Dendritic cell treated with granulocyte-macrophage colony-stimulating factor and Interleukin-4, amounts not matched to agents 40 ng/mL and 50 ng/mL, for 4 days (primary cell): ENCODE measurements at regions not wholly inside any gene's neighbourhood (a gene's known extent, or its start where the extent isn't known, plus 50 kb on each side); places are given as distances from the start of the nearest gene placed in this dataset.

ENCODE experiments used
- H3K27ac Mint-ChIP-seq: one replicate; pipeline ENCODE4 v1.8.0; 2022; ENCODE audit warnings: mild to moderate bottlenecking, mixed read lengths
- H3K27me3 Mint-ChIP-seq: one replicate; pipeline ENCODE4 v1.8.0; 2022; ENCODE audit warnings: mild to moderate bottlenecking, mixed read lengths
- H3K36me3 Mint-ChIP-seq: one replicate; pipeline ENCODE4 v1.8.0; 2022; ENCODE audit warnings: low read depth, mixed read lengths
- H3K4me1 Mint-ChIP-seq: one replicate; pipeline ENCODE4 v1.8.0; 2022; ENCODE audit warnings: low read depth, mixed read lengths
- H3K4me3 Mint-ChIP-seq: one replicate; pipeline ENCODE4 v1.8.0; 2022; ENCODE audit warnings: mild to moderate bottlenecking, moderate library complexity, mixed read lengths
- H3K9me3 Mint-ChIP-seq: one replicate; pipeline ENCODE4 v1.8.0; 2022; ENCODE audit warnings: mixed read lengths
- intact Hi-C: fragments of 100-400 bp; cut with micrococcal nuclease; formaldehyde crosslinking; loops from one replicate; pipeline ENCODE4 v1.15.0; 2022

DNA sequence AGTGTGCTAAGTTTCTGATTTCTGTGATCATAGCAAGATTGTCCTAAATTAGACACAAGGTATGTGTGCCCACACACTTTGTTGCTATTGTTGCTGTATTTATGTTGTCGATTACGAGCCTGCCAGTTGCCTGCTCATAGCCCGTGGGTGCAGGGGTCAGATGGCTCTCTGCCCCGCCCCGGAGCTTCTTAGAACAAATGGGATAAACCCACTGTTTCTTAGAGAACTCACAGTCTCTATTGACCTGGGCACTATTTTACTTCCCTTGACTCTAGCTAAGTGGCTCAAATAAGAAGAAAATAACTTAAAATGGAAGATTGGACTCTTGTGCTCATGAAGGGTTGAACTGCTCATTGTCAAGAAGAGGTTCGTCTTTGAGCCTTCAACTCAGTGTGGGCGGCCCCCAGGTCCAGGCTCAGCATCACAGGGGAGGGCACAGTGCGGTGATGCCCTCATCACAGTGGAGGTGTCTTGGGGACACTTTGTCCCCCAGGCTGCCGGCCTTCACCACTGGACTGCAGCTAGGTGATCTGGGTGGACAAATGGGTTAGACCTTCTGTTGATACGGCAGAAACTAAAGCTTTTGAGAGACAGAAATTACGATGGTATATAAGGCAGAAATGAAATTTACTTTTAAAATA lies 155.5 kb downstream of the TENT4A start:
- intact Hi-C loops: no loop called here
- Mint-ChIP-seq H3K27me3 (no peaks in the 10 kb centered on the region), H3K4me1 (no peaks in the 10 kb centered on the region), H3K27ac (no peak overlapping the region), H3K9me3 (no peaks in the 10 kb centered on the region), H3K36me3 (no peaks in the 10 kb centered on the region), H3K4me3 (no peak overlapping the region)

DNA sequence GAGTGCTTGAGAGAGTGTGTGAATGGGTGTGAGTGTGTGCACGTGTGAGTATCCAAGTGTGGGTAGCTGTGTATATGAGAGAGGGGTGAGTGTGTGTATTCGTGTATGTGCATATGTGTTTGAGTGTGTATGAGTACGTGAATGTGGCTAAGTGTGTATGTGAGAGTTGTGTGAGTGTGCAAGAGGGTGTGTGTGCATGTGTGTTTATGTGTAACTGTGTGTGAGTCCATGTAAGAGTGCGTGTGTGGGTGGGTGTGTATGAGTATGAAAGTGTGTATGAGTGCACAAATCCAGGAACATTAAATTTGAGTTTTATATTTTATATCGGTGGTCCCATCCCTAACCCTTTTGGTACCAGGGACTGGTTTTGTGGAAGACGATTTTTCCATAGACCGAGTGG lies 156.4 kb downstream of the TENT4A start:
- Mint-ChIP-seq H3K4me1 (no peaks in the 10 kb centered on the region), H3K9me3 (no peaks in the 10 kb centered on the region), H3K27me3 (no peaks in the 10 kb centered on the region), H3K4me3 (no peak overlapping the region), H3K36me3 (no peaks in the 10 kb centered on the region), H3K27ac (no peak overlapping the region)
- intact Hi-C loops: no loop called here

DNA sequence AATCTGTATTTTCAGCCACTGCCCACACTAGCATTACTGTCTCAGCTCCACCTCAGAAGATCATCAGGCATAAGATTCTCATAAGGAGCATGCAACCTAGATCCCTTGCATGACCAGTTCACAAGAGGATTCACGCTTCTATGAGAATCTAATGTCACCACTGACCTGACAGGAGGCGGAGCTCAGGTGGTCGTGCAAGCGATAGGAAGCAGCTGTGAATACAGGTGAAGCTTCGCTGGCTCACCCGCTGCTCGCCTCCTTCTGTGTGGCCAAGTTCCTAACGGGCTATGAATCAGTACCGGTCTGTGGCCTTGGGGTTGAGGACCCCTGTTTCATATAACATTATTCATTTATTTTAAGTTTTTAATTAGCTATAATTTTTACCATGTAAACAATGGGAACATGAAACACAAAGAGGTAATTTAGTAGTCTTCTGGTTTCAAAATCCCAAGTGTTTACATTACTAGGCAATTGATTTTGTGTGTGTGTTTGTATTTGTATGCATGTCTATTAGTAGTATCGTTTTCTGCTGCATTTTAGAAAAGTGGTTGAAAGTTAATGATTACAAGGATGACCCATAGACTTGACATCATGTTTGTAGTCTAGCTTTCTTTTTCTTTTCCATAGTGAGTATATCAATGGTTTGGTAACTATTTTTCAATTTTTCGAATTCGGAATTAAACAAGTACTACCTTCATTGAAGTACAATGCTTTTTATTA lies 159.4 kb downstream of the TENT4A start:
- intact Hi-C loops: no loop called here
- Mint-ChIP-seq H3K4me3 (no peak overlapping the region), H3K27me3 (no peaks in the 10 kb centered on the region), H3K9me3 (no peaks in the 10 kb centered on the region), H3K4me1 (no peaks in the 10 kb centered on the region), H3K27ac (no peak overlapping the region), H3K36me3 (no peaks in the 10 kb centered on the region)

DNA sequence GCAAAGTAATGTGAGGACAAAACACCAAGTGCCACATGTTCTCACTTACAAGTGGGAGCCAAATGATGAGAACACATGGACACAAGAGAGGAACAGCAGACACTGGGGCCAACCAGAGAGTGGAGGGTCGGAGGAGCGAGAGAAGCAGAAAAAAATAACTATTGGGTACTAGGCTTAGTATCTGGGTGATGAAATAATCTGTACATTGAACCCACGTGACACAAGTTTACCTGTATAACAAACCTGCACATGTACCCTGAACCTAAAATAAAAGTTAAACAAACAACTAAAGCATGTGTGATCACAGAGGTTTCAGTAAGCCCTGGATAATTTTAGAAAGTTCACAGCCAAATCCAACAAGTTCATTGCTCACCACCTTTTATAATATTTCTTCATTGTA lies 160.1 kb downstream of the TENT4A start:
- Mint-ChIP-seq H3K4me1 (no peaks in the 10 kb centered on the region), H3K9me3 (no peaks in the 10 kb centered on the region), H3K27me3 (no peaks in the 10 kb centered on the region), H3K27ac (no peak overlapping the region), H3K36me3 (no peaks in the 10 kb centered on the region), H3K4me3 (no peak overlapping the region)
- intact Hi-C loops: no loop called here

DNA sequence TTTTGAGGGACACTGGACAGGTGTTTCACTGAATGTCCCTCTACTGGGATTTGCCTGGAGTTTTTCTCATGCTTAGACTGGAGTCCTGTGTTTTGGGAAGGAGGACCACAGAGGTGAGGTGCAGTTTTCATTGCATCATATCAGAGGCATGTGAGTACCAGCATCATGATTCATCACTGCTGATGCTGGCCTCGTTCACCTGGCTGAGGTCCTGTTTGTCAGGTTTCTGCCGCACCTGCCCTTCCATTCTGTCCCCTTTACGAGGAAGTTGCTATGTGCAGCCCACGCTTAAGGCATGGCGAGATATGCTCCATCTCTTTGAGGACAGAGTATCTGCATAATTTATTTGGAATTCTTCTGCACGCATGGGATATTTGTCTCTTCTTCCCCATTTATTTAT lies 162.1 kb downstream of the TENT4A start:
- no peaks in the 10 kb centered on the region for H3K4me1 Mint-ChIP-seq
- no peak overlapping the region for H3K4me3 Mint-ChIP-seq
- no peak overlapping the region for H3K27ac Mint-ChIP-seq
- H3K36me3 Mint-ChIP-seq: no peaks in the 10 kb centered on the region
- no peaks in the 10 kb centered on the region for H3K9me3 Mint-ChIP-seq
- no peaks in the 10 kb centered on the region for H3K27me3 Mint-ChIP-seq
- intact Hi-C loops: no loop called here

DNA sequence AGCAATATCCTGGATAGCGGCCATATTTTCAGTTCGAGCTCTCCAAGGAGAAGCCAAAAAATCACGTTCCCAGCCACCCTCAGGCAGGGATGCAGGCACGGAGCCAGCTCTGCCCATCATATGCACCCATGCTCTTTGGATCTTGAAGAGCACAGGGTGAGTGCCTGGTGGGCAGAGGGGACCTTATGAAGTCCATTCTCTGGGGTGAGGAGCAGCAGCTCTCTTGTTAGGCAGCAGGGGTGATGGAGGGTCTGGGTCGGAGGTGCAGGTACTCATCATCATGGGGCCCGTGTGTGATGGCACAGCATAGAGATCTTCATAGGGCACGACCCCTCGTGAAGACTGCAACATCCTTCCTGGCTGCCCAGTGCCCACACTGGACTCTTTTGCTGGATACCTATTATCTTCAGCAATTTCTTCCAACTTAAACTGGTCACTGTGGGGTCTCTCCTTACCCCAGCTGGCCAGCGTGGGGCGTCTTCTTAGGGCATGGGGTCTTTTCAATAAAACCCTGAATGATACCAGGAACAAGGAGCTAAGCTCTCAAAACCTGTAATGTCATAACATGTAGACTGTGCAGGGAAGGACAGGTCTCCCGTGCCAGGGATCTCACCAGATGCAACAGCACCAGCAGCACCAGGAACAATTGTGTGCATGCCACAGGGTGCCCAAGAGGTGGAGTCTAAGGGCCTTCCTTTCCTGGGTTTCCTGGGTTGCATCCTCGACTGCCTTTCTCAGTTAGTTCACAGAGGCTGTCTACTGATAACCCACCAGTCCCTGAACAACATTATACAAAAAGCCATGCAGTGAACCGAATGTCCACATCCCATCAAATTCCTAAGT lies 165.0 kb downstream of the TENT4A start:
- intact Hi-C loops: no loop called here
- Mint-ChIP-seq H3K9me3 (no peaks in the 10 kb centered on the region), H3K36me3 (no peaks in the 10 kb centered on the region), H3K27ac (no peak overlapping the region), H3K4me3 (no peak overlapping the region), H3K4me1 (no peaks in the 10 kb centered on the region), H3K27me3 (no peaks in the 10 kb centered on the region)

DNA sequence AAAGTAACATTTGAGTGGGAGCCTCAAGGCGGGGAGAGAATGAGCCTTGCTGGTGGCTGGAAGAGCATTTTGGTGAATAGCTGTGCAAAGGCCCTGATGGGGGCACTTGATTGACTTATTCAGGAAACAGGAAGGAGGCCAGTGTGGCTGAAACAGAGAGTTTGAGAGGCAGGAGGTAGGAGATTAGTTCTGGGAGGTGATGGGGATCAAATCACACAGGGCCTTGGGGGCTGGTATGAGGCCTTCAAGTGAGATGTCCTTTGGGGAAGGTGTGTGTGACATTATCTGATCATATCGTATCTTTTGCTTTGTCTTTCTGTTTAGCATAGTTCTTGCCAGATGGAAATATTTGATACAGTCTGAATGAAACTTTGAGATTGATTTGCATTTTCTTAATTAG lies 172.3 kb downstream of the TENT4A start:
- Mint-ChIP-seq H3K27me3 (no peaks in the 10 kb centered on the region), H3K9me3 (peaks cover 47% of the 10 kb centered on the region), H3K4me3 (no peak overlapping the region), H3K27ac (no peak overlapping the region), H3K4me1 (peaks cover 9% of the 10 kb centered on the region), H3K36me3 (no peaks in the 10 kb centered on the region)
- intact Hi-C loops: no loop called here

DNA sequence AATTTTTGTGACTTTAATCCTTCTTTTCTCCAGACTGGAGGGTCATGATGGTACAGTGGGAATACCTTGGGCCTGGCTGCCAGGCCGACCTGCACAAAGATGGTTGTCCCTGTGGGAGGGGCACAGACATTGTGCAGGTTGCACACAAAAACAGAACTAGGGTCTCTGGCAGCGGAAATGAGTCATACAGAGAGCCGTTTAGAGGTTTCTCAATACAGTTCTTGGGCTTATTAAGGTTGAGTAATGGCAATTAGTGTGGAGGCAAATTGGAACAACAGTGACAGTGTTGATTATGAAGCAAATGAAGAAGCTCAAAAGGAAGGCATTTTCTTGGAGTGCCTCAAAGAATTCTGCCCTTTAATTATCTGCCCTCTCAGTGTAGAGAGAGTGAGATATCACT lies 173.6 kb downstream of the TENT4A start:
- no peak overlapping the region for H3K27ac Mint-ChIP-seq
- no peak overlapping the region for H3K4me3 Mint-ChIP-seq
- peaks cover 47% of the 10 kb centered on the region for H3K9me3 Mint-ChIP-seq
- peaks cover 9% of the 10 kb centered on the region for H3K4me1 Mint-ChIP-seq
- no peaks in the 10 kb centered on the region for H3K27me3 Mint-ChIP-seq
- intact Hi-C loops: no loop called here
- no peaks in the 10 kb centered on the region for H3K36me3 Mint-ChIP-seq

DNA sequence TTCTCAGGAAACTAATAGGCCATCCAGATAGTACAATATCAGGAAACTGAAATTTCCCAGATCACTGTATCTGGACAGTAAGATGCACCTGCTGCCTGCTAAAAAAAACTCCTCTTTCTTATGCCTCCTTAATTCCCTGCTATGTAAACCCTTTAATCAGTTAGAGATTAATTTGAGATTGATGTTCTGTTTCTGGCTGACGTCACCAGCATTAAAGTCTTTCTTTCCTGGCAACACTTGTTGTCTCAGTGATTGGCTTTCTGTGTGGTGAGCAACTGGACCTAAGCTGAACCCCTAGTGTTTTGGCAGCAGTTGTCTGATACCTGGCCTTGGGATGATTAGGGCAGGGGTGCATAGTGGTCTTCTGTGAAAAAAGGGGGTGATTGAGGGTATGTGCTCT lies 175.8 kb downstream of the TENT4A start:
- Mint-ChIP-seq H3K27me3 (no peaks in the 10 kb centered on the region), H3K4me3 (no peak overlapping the region), H3K4me1 (peaks cover 9% of the 10 kb centered on the region), H3K9me3 (peaks cover 52% of the 10 kb centered on the region), H3K36me3 (no peaks in the 10 kb centered on the region), H3K27ac (no peak overlapping the region)
- intact Hi-C loops: no loop called here

DNA sequence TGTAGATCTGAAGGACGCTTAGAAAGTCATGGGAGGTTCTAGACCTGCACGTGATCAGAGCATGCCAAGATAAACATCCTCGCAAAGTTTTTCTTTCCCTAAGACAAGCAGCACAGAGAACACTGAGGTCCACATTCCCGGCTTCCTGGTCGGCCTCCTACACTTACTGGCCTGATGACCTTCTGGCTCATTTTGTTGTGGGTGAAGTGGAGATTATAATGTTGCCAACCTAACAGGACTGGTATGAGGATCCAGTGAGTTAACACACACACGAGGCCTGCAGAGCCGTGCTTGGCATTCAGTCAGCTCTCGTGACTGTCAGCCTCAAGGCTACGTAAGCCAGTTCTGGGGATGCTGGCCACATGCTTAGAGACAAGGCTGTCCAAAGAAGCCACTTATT lies 186.0 kb downstream of the TENT4A start:
- no peaks in the 10 kb centered on the region for H3K4me1 Mint-ChIP-seq
- no peak overlapping the region for H3K27ac Mint-ChIP-seq
- intact Hi-C loops: no loop called here
- H3K36me3 Mint-ChIP-seq: no peaks in the 10 kb centered on the region
- H3K27me3 Mint-ChIP-seq: no peaks in the 10 kb centered on the region
- H3K4me3 Mint-ChIP-seq: no peak overlapping the region
- peaks cover 14% of the 10 kb centered on the region for H3K9me3 Mint-ChIP-seq

DNA sequence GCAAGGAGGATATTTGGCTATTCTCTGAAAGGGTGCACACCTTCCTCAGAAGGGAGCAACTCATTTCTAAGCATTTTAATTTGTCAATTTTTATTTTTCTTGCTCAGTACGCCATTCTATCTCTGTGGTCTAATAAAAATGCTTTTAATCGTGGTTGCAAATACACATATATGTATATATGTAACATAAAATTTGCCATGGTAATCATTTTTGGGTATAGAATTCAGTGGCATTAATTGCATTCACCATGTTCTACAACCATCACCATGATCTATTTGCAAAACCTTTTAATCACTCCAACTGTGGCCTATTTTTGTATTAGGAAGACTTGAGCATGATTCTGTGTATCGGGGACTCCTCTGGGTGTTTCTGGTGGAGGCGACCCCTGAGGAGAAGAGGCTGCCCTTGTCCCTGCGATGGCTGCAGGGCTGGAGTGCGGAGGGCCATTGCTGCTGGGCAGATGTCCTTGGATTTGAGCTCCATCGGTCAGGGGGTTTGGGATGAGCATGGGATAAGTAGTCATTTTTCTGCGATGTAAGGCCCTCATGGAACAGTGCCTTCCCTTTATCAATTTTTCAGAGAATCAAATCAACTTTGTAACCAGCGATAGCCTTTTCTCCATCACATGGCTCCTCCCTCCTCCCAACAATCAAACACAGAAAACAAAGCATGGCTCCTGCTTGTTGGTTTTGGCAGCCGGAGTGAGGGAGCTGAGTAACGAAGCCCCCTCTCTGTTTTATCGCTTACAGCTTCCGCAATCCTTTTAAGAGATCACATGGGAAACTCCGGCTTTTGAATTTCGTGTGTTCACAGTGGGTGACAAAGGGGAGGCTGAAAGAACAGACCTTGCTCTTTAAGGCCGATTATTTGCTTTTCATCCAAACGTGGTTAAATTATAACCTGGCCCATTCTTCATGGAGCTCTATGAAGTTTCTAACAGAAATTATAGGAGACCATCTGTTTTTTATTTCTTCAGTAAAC lies 187.3 kb downstream of the TENT4A start:
- Mint-ChIP-seq H3K4me1 (no peaks in the 10 kb centered on the region), H3K9me3 (peaks cover 8% of the 10 kb centered on the region), H3K27me3 (no peaks in the 10 kb centered on the region), H3K27ac (no peak overlapping the region), H3K36me3 (no peaks in the 10 kb centered on the region), H3K4me3 (no peak overlapping the region)
- intact Hi-C loops: no loop called here

DNA sequence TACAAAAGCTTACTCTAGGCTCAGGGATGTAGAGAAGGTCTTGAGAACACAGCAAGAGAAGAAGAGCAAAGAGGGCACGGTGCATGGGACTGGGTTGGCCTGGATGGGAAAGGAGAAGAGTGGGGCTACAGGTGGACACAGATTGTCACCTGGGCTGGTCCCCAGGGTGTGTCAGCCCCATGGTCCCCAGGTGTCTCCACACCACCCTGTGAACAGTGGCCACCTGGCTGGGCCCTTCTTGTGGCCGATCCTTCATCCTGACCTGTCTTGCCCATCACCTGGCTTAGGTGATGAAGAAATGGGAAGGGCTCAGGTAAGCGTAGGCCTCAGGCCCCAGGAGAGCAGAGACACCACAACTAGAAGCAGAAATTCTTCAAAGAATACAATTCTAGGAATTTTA lies 188.9 kb downstream of the TENT4A start:
- intact Hi-C loops: no loop called here
- Mint-ChIP-seq H3K4me1 (no peaks in the 10 kb centered on the region), H3K4me3 (no peak overlapping the region), H3K27me3 (no peaks in the 10 kb centered on the region), H3K27ac (no peak overlapping the region), H3K9me3 (peaks cover 8% of the 10 kb centered on the region), H3K36me3 (no peaks in the 10 kb centered on the region)

DNA sequence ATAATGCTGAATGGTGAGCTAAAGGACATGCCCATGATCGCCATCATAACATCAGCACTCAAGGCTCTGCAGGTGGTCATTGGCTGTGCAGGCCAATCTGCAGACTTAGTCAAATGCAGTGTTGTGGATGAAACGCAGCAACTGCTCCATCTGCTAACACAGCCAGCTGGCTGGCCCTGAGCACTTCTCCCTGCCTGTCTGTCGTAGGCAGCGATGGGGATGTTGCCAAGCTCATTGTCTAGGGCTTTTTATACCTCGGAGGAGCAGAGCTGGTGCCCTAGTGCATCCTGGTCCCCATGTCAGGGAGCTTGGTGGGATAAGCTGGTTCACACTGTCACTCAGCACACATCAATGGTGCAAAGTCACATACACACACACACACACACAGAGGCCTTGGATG lies 189.4 kb downstream of the TENT4A start:
- Mint-ChIP-seq H3K27me3 (no peaks in the 10 kb centered on the region), H3K27ac (no peak overlapping the region), H3K4me1 (no peaks in the 10 kb centered on the region), H3K4me3 (no peak overlapping the region), H3K9me3 (peaks cover 8% of the 10 kb centered on the region), H3K36me3 (no peaks in the 10 kb centered on the region)
- intact Hi-C loops: no loop called here
